Stimulated activated naive CD8-positive, alpha-beta T cell treated with anti-CD3 and anti-CD28 coated beads, Interleukin-15, amount 100 ng/mL, for 72 hours (primary cell): ENCODE measurements at regions not wholly inside any gene's neighbourhood (a gene's known extent, or its start where the extent isn't known, plus 50 kb on each side); places are given as distances from the start of the nearest gene placed in this dataset.
"Not testable (repeated sequence)": the region's sequence is repeated elsewhere in the genome, so short reads cannot be mapped to it uniquely, and the experiment has no call there.

Experiments
- ATAC-seq: fragments of 150-1000 bp; cut with Tn5 transposase; 2 replicates; pipeline ENCODE4 v1.10.0; 2021; ENCODE audit warnings: mild to moderate bottlenecking, moderate library complexity
- DNase-seq, 2 donors: peaks; one replicate each; pipeline ENCODE4 v3.0.0; 2021 to 2022
- H3K27ac Mint-ChIP-seq, 2 donors: one replicate each; pipeline ENCODE4 v1.8.0; 2022; ENCODE audit warnings: mild to moderate bottlenecking in 2 of 2, mixed read lengths in 2 of 2, moderate library complexity in 2 of 2
- H3K27me3 Mint-ChIP-seq: one replicate; pipeline ENCODE4 v1.8.0; 2022; ENCODE audit warnings: mixed read lengths
- H3K4me1 Mint-ChIP-seq: one replicate; pipeline ENCODE4 v1.8.0; 2022; ENCODE audit warnings: mild to moderate bottlenecking, mixed read lengths
- H3K4me3 Mint-ChIP-seq, 2 donors: one replicate each; pipeline ENCODE4 v1.8.0; 2022; ENCODE audit warnings: mild to moderate bottlenecking in 2 of 2, mixed read lengths in 2 of 2, moderate library complexity in 1 of 2
- H3K9me3 Mint-ChIP-seq, 2 donors: one replicate each; pipeline ENCODE4 v1.8.0; 2022; ENCODE audit warnings: mixed read lengths in 2 of 2

DNA sequence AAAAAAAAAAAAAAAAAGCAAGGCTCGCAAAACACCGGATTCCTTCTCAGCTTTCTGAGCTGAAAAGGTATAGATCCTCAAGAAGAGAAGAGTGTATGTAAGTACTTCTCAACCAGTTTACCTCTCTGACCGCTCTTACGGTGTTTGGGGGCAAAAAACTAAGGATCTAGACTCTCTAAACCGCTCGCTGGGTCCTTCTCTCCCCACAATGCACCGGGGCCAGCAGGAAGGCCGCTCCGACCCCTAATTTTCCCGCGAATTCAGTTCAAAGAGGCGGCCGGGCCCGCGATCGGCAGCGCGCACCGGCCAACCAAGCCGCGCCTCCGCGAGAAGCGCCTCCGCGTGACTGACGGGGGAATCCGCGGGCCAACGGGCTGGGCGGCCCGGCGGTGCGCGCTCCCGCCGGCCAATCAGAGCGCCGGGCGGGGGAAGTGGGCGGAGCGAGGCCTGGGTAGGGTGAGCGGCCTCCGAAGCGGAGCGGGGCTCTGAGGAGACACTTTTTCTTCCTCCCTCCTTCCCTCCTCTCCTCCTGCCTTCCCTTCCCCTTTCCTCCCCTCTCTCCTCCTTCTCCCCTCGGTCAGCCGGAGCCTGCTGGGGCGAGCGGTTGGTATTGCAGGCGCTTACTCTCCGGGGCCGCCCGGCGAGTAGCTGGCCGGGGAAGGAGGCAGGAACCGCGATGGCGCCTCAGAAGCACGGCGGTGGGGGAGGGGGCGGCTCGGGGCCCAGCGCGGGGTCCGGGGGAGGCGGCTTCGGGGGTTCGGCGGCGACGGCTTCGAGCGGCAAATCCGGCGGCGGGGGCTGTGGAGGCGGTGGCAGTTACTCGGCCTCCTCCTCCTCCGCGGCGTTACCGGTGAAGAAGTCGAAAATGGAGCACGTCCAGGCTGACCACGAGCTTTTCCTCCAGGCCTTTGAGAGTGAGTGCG is 93.0 kb downstream of the CRLF3 start:
- Mint-ChIP-seq H3K4me1 (peaks cover 41% of the 10 kb centered on the region), H3K4me3 (peak overlapping the region; percentile 99 to 100), H3K27ac (peak overlapping the region; percentile 100)
- not testable (repeated sequence) for H3K27me3 Mint-ChIP-seq, H3K9me3 Mint-ChIP-seq
- peak; percentile 87 to 90 for DNase-seq
- peak; percentile 97 for ATAC-seq

DNA sequence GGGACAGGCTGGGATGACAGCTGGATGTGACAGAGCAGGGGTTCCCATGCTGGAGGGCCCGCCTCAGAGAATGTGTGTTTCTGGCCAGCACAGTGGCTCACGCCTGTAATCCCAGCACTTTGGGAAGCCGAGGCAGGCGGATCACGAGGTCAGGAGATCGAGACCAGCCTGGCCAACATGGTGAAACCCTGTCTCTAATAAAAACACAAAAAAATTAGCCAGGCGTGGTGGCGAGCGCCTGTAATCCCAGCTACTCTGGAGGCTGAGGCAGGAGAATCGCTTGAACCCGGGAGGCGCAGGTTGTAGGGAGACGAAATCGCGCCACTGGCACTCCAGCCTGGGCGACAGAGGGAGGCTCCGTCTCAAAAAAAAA is 93.7 kb downstream of the CRLF3 start:
- Mint-ChIP-seq H3K4me3 (peak overlapping the region; percentile 99 to 100), H3K27ac (peak overlapping the region; percentile 100), H3K4me1 (peaks cover 38% of the 10 kb centered on the region)
- DNase-seq, H3K9me3 Mint-ChIP-seq, ATAC-seq, H3K27me3 Mint-ChIP-seq: not testable (repeated sequence)

DNA sequence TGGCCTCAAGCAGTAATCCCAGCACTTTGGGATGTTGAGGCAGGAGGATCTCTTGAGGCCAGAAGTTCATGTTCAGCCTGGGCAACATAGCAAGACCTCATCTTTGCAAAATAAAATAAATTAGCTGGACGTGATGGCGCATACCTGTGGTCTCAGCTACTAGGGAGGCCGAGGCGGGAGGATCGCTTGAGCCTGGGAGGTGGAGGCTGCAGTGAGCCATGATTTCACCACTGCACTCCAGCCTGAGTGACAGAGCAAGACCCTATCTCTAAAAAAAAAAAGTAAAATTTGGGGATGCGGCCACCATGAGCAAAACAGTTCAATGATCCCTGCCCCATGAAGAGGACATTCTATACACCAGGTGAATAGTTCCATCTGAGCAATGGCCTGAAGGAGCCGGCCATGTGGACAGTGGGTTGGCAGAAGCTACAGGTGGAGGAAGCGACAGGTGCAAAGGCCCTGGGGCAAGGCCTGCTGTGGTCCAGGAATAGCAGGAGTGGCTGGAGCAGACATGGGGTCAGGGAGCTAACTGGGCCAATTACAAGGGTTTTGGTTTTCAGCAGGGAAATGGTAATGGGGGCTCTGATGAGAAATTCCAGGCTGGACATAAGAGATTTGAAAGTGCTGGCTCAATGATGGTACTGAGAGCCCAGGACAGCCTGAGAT is 94.2 kb downstream of the CRLF3 start:
- ATAC-seq, H3K9me3 Mint-ChIP-seq, H3K27me3 Mint-ChIP-seq: not testable (repeated sequence)
- Mint-ChIP-seq H3K4me3 (peak overlapping the region; percentile 99 to 100), H3K27ac (peak overlapping the region; percentile 100), H3K4me1 (peaks cover 32% of the 10 kb centered on the region)
- DNase-seq, result peak in 1 of 2 donors; percentile 6

DNA sequence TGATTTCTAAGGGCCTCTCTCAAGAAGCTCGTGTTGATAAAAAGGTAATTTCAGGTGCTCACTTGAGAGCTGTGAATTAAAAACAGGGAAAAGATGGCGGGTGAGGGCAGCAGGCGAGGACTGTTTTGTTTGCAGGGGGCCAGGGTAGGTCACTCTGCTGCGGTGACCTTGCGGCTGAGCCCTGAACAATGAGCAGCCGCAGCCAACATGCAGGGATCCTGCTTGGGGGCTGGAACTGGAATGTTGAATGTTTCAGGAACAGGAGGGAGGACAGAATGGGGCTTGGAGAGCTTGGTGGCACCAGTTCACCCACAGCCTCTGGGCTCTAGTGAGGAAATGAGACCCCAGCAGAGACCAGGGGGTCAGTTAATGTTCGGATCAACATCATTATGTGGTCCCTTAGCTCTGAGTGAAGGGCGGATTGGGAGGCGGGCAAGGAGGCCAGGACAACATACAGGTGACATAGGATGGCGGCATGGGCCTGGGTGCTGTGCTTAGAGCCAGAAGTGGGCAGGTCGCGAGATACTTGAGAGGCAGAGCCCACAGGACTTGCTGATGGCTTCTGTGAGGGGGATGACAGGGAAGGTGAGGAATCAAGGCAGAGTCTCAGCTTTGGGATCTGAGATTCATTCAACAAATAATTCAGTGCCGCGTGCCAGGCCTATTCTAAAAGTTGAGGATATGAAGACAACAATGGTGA is 94.9 kb downstream of the CRLF3 start:
- not testable (repeated sequence) for ATAC-seq, H3K9me3 Mint-ChIP-seq, H3K27me3 Mint-ChIP-seq
- Mint-ChIP-seq H3K4me3 (peak overlapping the region; percentile 20 to 99), H3K27ac (peak overlapping the region; percentile 5 to 28), H3K4me1 (peaks cover 28% of the 10 kb centered on the region)
- peak in 1 of 2 donors; percentile 6 for DNase-seq

DNA sequence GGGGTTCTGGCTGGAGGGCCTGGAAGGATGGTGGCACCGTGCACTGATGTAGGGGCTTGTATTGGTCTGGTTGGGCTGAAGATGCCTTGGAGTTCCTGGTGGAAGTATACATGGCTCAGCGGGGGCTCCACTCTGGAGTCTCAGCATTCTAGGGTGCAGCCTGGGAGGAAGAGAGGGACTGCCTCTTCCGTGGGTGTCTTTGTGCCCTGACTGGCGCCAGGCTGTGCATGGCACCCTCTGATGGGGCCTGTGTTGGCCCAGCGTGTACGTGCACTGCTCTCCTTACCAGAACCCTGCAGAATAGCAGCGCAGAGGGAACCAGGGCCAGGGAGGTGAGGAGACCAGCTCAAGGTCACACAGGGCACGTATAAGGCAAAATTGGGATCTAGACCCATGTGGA is 97.0 kb downstream of the CRLF3 start:
- not testable (repeated sequence) for H3K4me3 Mint-ChIP-seq, H3K9me3 Mint-ChIP-seq, H3K27me3 Mint-ChIP-seq, ATAC-seq
- Mint-ChIP-seq H3K4me1 (peaks cover 22% of the 10 kb centered on the region), H3K27ac (peak overlapping the region in 1 of 2 donors; percentile 79)
- DNase-seq, result peak in 1 of 2 donors; percentile 7

DNA sequence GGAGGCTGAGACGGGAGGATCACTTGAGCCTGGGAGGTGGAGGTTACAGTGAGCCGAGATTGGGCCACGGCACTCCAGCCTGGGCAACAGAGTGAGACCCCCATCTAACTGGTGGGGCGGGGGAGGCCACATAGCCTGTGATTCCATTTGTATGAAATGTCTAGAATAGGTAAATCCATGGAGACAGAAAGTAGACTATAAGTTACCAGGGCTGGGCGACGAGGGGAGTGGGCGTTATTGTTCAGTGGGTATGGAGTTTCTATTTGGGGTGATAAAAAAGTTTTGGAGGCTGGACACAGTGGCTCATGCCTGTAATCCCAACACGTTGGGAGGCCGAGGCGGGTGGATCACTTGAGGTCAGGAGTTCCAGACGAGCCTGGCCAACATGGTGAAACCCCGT is 97.8 kb downstream of the CRLF3 start:
- not testable (repeated sequence) for H3K4me3 Mint-ChIP-seq, H3K27me3 Mint-ChIP-seq, ATAC-seq, H3K9me3 Mint-ChIP-seq
- H3K27ac Mint-ChIP-seq, result peak overlapping the region in 1 of 2 donors; percentile 9
- peaks cover 22% of the 10 kb centered on the region for H3K4me1 Mint-ChIP-seq
- DNase-seq, result peak in 1 of 2 donors; percentile 1

DNA sequence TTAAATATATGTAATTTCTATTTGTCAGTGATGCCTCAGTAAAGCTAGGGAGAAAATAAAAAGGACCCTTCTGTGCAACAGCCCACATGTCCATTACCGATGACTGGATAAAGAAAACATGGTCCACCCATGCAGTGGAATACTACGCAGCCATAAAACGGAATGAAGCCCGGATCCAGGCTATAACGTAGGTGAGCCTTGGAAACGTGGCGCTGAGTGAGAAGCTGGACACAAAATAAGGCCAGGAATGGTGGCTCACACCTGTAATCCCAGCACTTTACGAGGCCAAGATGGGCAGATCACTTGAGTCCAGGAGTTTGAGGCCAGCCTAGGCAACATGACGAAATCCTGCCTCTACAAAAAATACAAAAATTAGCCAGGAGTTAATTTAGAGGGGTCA is 98.2 kb downstream of the CRLF3 start:
- not testable (repeated sequence) for ATAC-seq, H3K27ac Mint-ChIP-seq, H3K27me3 Mint-ChIP-seq, DNase-seq, H3K4me3 Mint-ChIP-seq, H3K9me3 Mint-ChIP-seq
- H3K4me1 Mint-ChIP-seq, result peaks cover 22% of the 10 kb centered on the region

DNA sequence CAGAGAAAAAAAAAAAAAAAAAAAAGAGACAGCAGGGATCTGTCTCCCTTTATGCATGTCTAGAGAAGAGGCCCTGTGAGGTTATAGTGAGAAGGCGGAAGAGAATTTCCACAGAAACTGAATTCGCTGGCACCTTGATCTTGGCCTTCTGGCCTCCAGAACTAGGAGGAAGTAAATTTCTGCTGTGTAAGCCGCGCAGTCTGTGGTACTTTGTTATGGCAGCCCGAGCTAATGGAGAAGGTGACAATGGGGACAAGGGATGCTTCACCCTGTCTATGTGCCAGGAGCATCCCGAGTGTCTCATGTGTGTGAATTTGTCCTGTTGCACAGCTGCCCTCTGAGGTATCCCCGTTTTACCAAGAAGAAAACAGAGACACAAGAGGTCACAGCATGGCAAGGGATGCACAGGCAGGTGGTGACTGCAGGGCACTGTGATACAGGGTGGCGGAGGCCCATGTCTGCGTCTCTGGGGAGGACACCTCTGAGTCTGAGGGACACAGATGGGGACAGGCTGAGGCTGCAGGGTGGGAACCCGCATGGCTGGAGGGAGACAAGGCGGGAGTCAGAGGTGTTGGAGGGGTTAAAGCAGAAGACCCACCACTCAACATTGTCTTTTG is 100.3 kb downstream of the CRLF3 start:
- H3K4me1 Mint-ChIP-seq, result peaks cover 21% of the 10 kb centered on the region
- H3K4me3 Mint-ChIP-seq, H3K9me3 Mint-ChIP-seq, H3K27me3 Mint-ChIP-seq, ATAC-seq: not testable (repeated sequence)
- peak in 1 of 2 donors; percentile 4 for DNase-seq
- H3K27ac Mint-ChIP-seq, result peak overlapping the region in 1 of 2 donors; percentile 81

DNA sequence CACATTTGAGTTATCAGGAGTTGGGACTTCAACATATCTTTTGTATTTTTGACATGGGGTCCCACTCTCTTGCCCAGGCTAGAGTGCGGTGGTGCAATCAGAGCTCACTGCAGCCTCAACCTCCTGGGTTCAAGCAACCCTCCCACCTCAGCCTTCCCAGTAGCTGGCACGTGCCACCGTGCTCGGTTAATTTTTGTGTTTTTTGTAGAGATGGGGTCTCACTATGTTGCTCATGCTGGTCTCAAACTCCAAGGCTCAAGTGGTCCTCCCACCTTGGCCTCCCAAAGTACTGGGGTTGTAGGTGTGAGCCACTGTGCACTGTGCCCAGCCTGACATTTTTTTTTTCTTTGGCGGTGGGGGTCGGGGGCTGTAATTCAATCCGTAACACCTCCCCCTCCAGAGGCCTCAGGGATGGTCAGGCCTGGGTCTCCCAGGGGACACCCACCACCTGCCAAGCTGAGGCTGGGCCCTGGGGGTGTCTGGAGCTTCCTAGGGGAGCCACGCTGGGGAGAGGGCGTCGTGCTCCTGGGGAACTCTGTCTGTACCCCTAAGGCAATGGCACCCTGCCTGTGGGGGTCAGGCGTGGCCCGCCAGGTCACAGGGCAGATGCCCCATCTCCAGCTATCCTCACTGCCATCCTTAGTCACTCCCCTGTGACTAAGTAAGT is 102.2 kb downstream of the CRLF3 start:
- not testable (repeated sequence) for H3K27ac Mint-ChIP-seq, H3K9me3 Mint-ChIP-seq, H3K4me3 Mint-ChIP-seq, ATAC-seq, H3K27me3 Mint-ChIP-seq
- DNase-seq, result peak in 1 of 2 donors; percentile 2
- H3K4me1 Mint-ChIP-seq, result peaks cover 11% of the 10 kb centered on the region

DNA sequence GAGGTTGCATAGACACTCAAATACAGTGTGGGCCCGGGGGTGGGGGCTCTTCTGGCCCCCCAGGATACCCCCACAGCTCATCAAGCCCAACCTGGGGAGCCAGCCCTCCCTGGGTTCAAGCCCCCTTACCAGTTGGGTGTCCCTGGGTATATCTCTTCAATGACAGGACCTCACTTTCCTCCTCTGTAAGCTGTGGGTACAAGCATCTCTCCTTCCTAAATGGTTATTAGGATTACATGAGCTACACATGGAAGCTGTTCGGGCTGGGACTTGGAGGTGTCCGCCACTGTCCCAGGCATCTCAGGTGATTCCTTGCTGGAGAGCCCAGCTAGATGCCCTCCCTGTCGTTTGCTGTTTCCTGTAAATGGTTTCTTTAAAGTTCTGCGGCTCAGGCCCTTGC is 103.5 kb downstream of the CRLF3 start:
- H3K27ac Mint-ChIP-seq, H3K4me3 Mint-ChIP-seq, H3K9me3 Mint-ChIP-seq, H3K27me3 Mint-ChIP-seq, ATAC-seq: not testable (repeated sequence)
- H3K4me1 Mint-ChIP-seq, result peaks cover 20% of the 10 kb centered on the region
- DNase-seq, result peak in 1 of 2 donors; percentile 4

DNA sequence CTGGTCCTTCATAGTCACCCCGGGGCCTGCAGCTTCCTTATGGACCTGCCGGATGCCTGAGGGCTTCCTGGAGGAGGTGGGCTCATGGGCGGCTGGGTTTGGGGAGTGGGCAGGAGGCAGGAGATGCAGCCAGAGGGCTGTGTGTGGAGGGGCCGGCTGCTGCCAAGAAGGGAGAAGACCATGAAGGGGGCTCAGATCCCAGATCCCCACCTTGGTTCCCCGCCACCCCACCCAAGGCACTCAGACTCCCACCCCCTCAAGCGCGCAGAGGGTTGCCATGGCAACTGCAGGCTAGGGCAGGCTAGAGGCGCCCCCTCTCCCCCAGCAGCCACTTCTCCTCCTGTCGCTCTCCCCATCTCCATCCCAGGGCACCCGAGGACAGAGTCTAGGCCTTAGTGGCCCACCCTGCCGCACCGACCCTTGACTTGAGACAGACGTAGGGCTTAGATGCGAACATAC is 104.5 kb downstream of the CRLF3 start:
- peaks cover 20% of the 10 kb centered on the region for H3K4me1 Mint-ChIP-seq
- no peak overlapping the region for H3K4me3 Mint-ChIP-seq
- DNase-seq (peak in 1 of 2 donors; percentile 7), ATAC-seq (no peak)
- H3K27me3 Mint-ChIP-seq, result no peaks in the 10 kb centered on the region
- no peak overlapping the region for H3K27ac Mint-ChIP-seq
- H3K9me3 Mint-ChIP-seq, result no peaks in the 10 kb centered on the region

DNA sequence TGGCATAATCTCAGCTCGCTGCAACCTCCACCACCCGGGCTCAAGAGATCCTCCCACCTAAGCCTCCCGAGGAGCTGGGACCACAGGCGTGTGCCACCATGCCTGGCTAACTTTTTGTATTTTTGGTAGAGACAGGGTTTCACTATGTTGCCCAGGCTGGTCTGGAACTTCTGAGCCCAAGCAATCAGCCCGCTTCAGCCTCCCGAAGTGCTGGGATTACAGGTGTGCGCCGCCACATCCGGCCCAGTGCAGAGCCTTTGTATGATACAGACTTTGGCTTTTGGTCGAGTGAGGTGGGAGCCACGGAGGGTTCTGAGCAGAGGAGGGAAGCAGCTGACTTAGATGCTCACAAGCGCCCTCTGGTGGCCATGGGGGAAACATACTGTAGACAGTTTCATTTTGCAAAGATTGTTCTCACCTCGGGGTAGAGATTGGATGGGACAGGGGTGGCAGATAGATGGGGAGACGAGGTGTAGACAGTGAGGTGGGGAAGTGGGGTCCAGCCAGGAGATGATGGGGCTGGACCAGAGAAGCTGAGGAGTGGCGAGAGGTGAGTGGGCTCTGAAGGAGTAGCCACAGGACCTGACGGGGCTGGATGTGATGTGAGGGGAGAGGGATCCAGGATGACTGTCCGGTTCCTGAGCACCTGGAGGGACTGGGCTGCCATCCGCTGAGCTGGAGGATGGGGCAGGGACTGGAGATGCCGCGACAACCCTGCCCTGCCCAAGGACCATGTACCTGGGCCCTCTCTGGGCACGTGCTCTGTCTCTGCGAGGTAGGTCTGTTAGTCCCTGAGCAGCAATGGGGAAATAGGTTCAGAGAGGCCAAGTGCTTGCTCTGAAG is 105.1 kb downstream of the CRLF3 start:
- not testable (repeated sequence) for H3K27me3 Mint-ChIP-seq, H3K9me3 Mint-ChIP-seq, H3K27ac Mint-ChIP-seq
- peaks cover 20% of the 10 kb centered on the region for H3K4me1 Mint-ChIP-seq
- ATAC-seq (peak; percentile 79), DNase-seq (peak; percentile 72 to 75)
- H3K4me3 Mint-ChIP-seq, result peak overlapping the region; percentile 38 to 64

DNA sequence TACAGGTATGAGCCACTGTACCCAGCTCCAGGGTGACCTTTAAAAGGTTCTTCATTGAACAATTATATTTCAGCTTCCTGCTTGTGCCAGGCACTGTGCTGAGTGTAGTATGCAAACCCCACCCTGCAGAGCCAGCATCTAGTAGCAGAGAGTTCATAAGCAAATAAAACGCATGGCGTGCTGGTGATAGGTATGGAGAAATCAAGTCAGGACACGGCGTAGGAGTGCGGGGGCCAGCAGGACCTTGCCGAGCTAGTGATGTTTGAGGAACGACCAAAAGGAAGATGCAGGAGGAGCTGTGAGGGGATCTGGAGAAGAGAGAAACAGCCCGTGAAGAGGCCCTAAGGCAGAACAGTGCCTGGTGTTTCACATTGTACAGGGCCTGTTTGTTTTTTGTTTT is 105.8 kb downstream of the CRLF3 start:
- not testable (repeated sequence) for ATAC-seq, H3K4me3 Mint-ChIP-seq, H3K27me3 Mint-ChIP-seq, H3K9me3 Mint-ChIP-seq, H3K27ac Mint-ChIP-seq
- H3K4me1 Mint-ChIP-seq, result peaks cover 20% of the 10 kb centered on the region
- peak in 1 of 2 donors; percentile 7 for DNase-seq

DNA sequence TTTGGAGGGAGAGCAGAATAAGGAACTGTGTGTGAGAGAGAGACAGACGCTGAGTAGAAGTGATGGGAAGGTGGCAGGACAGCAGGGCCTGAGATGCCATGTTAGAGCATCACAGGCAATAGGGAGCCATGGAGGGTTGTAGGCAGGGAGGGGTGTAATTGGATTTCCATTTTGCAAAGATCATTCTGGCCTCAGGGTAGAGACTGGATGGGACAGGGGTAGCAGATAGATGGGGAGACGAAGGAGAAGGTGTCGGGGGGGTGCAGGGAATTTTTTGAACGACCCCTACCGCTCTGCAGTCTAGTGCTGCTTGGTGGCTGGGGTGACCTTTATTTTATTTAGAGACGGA is 106.4 kb downstream of the CRLF3 start:
- not testable (repeated sequence) for ATAC-seq, H3K27me3 Mint-ChIP-seq, H3K4me3 Mint-ChIP-seq, DNase-seq, H3K27ac Mint-ChIP-seq, H3K9me3 Mint-ChIP-seq
- peaks cover 20% of the 10 kb centered on the region for H3K4me1 Mint-ChIP-seq
